Right lobe of liver (tissue), 6 donors: ENCODE measurements at regions not wholly inside any gene's neighbourhood (a gene's known extent, or its start where the extent isn't known, plus 50 kb on each side); places are given as distances from the start of the nearest gene placed in this dataset.
A peak's percentile ranks its signal among the peaks of the same experiment; 100 is the strongest.

Source experiments
- ATAC-seq, 4 donors: fragments of 200-7000 bp; cut with Tn5 transposase; one replicate each; pipeline ENCODE4 v1.9.1; 2020; ENCODE audit warnings: mild to moderate bottlenecking in 4 of 4, moderate library complexity in 4 of 4
- DNase-seq, 3 donors: peaks; one replicate each; pipeline ENCODE4 v3.0.0-alpha.2; 2020
- H3K27ac ChIP-seq, 3 donors: fragments of 200-600 bp; one replicate each; pipeline ENCODE4 v1.8.0; 2022
- H3K27me3 ChIP-seq, 2 donors: fragments of 200-600 bp; one replicate each; pipeline ENCODE4 v1.8.0; 2022
- H3K36me3 ChIP-seq, 4 donors: fragments of 200-600 bp; sonication (generic) in 1 of 4; one replicate each; pipeline versions ENCODE4 v1.5.1 to v1.8.0; 2017 to 2022; ENCODE audit warnings: control low read depth in 1 of 4
- H3K4me1 ChIP-seq, 4 donors: fragments of 200-600 bp; sonication (generic) in 1 of 4; one replicate each; pipeline versions ENCODE4 v1.5.1 to v1.8.0; 2017 to 2022; ENCODE audit warnings: control low read depth in 1 of 4
- H3K4me3 ChIP-seq, 3 donors: fragments of 200-600 bp; one replicate each; pipeline ENCODE4 v1.8.0; 2022
- H3K9me3 ChIP-seq, 4 donors: fragments of 200-600 bp; sonication (generic) in 1 of 4; one replicate each; pipeline versions ENCODE4 v1.5.1 to v1.8.0; 2017 to 2022; ENCODE audit warnings: control low read depth in 1 of 4
- POLR2A ChIP-seq: fragments of 450-650 bp; IDR thresholded peaks from one replicate; pipeline ENCODE4 v1.6.1; 2017; ENCODE audit warnings: antibody characterized with exemption, mild to moderate bottlenecking
- WGBS: methylation state at CpG from one replicate; pipeline ENCODE4 v1.1.6; 2018; ENCODE audit warnings: low coverage, low lambda C conversion rate; ENCODE audit not compliant: insufficient coverage; ENCODE audit errors: missing lambda C conversion rate; 5-methylcytosine and 5-hydroxymethylcytosine counted together
- intact Hi-C, 2 donors: fragments of 100-400 bp; cut with DNase I; formaldehyde crosslinking; loops; one replicate each; pipeline versions ENCODE4 v1.11.2 to v1.14.1; 2022
- TF ChIP-seq, protein P1 (sequence below), 4 donors: fragments of 200-600 bp in 3 of 4; fragments of 450-650 bp in 1 of 4; IDR thresholded peaks; one replicate each; pipeline versions ENCODE4 v1.5.1 to v1.8.0; 2016 to 2022; ENCODE audit warnings: antibody characterized with exemption in 4 of 4, mild to moderate bottlenecking in 2 of 4
- donor health status: DM: no; HTN: yes; CAD: no.
- donor health status: DM: no; HTN: no; CAD: no.
- donor health status: DM: no; HTN: no; CAD: no.
- donor health status: DM: no; HTN: yes; CAD: no.
- donor health status: DM: no; HTN: yes; CAD: no.

DNA sequence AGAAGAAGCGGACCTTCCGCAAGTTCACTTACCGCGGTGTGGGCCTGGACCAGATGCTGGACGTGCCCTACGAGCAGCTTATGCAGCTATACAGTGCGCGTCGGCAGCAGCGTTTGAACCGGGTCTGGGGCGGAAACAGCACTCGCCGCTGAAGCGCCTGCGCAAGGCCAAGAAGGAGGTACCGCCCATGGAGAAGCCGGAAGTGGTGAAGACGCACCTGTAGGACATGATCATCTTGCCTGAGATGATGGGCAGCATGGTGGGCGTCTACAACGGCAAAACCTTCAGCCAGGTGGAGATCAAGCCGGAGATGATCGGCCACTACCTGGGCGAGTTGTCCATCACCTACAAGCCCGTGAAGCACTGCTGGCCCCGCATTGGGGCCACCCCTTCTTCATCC lies 390.4 kb upstream of the MEIS2 start:
- no peak for ATAC-seq

DNA sequence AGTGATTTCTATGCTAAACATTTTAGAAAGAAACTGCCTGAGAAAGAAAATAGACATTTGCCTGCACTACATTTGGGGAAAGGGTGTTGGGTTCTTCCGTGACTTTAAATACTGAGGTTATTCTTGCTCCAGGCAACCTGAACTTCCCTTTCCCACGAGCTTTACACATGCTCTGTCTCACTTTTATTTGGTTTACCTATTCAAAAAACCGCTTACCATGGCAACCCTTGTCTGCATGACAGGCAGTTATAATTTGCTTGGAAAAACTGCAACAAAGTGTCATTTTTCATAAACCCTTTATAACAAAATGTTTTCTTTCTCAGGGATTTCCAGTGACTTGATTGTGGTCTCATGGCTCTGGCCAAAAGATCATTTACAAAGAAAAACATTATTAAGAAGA lies 416.3 kb upstream of the MEIS2 start:
- TF ChIP-seq, protein P1, sequence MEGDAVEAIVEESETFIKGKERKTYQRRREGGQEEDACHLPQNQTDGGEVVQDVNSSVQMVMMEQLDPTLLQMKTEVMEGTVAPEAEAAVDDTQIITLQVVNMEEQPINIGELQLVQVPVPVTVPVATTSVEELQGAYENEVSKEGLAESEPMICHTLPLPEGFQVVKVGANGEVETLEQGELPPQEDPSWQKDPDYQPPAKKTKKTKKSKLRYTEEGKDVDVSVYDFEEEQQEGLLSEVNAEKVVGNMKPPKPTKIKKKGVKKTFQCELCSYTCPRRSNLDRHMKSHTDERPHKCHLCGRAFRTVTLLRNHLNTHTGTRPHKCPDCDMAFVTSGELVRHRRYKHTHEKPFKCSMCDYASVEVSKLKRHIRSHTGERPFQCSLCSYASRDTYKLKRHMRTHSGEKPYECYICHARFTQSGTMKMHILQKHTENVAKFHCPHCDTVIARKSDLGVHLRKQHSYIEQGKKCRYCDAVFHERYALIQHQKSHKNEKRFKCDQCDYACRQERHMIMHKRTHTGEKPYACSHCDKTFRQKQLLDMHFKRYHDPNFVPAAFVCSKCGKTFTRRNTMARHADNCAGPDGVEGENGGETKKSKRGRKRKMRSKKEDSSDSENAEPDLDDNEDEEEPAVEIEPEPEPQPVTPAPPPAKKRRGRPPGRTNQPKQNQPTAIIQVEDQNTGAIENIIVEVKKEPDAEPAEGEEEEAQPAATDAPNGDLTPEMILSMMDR (IDR thresholded peaks at IDR 0.05), result no peak
- no peak for TF ChIP-seq POLR2A
- Histone ChIP-seq H3K27me3 (no peaks in the 10 kb centered on the region), H3K4me1 (no peaks in the 10 kb centered on the region), H3K36me3 (no peaks in the 10 kb centered on the region), H3K27ac (no peak overlapping the region), H3K9me3 (no peaks in the 10 kb centered on the region), H3K4me3 (no peak overlapping the region)
- intact Hi-C loops, result no loop called here
- DNase-seq (no peak), ATAC-seq (no peak)
- WGBS, result 57% methylated on average over 3 of the region's 3 CpGs

More for the DNA sequence above, 390.4 kb upstream of the MEIS2 start:
- Histone ChIP-seq H3K9me3 (no peaks in the 10 kb centered on the region), H3K27ac (no peak overlapping the region), H3K27me3 (no peaks in the 10 kb centered on the region), H3K4me3 (no peak overlapping the region), H3K4me1 (no peaks in the 10 kb centered on the region), H3K36me3 (no peaks in the 10 kb centered on the region)
- peak in 1 of 3 donors; percentile 39 for DNase-seq
- intact Hi-C loops, result no loop called here
- TF ChIP-seq, protein P1 (IDR thresholded peaks at IDR 0.05), result no peak
- no peak for TF ChIP-seq POLR2A
- WGBS, result 66% methylated on average over 6 of the region's 26 CpGs

DNA sequence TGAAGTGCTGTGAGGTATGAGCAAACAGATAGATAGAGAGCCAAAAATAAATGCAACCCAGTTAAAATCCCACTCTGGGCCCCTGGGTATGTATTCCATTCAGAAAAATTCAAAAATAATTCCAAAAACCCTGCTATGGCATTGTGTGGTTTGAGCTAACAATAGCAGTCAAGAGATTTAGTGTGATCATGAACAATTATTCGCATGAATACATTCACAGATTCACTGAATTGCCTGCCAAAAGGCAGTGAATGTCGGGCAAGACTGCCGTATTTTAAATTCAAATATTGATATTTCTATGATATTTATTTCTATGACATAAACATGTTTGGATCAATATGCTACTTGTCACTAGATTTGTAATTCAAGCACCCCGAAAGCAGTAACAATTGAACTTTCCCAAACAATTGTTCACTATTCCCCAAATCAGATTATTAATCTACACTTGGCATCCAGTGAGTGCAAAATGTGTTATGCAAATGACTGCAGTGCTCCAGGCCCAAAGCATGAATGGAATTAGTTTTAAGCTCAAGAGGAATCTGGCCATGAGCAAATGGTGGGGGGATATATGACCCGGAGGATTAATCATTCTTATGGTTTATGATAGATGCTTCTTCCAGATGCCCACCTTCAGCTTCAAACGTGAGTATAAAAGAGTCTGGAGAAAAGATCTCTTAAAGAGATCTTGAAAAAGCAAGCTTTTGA lies 417.0 kb upstream of the MEIS2 start:
- no peaks in the 10 kb centered on the region for H3K4me1 ChIP-seq
- intact Hi-C loops, result no loop called here

DNA sequence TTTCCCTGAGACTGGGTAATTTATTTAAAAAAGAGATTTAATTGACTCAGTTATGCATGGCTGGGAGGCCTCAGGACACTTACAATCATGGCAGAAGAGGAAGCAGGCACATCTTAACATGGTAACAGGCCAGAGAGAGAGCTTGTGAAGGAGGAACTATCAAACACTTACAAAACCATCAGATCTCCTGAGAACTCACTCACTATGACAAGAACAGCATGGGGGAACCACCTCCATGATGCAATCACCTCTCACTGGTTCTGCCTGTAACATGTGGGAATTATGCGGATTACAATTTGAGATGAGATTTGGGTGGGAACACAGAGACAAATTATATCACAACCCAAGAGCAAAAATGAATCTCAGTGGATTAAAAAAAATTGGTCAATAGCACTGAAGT lies 416.0 kb upstream of the TMCO5A start:
- no peak for TF ChIP-seq POLR2A
- TF ChIP-seq, protein P1 (IDR thresholded peaks at IDR 0.05), result no peak
- H3K36me3 ChIP-seq, result no peaks in the 10 kb centered on the region
- DNase-seq (no peak), ATAC-seq (no peak)
- H3K4me3 ChIP-seq, result no peak overlapping the region
- H3K27me3 ChIP-seq, result no peaks in the 10 kb centered on the region
- WGBS, result 100% methylated on average over 1 of the region's 1 CpG
- intact Hi-C loops, result no loop called here
- no peak overlapping the region for H3K27ac ChIP-seq
- no peaks in the 10 kb centered on the region for H3K9me3 ChIP-seq
- no peaks in the 10 kb centered on the region for H3K4me1 ChIP-seq

More for the DNA sequence above, 417.0 kb upstream of the MEIS2 start:
- ATAC-seq (no peak), DNase-seq (no peak)
- no peak overlapping the region for H3K27ac ChIP-seq
- no peaks in the 10 kb centered on the region for H3K9me3 ChIP-seq
- no peaks in the 10 kb centered on the region for H3K36me3 ChIP-seq
- WGBS, result 74% methylated on average over 6 of the region's 6 CpGs
- no peaks in the 10 kb centered on the region for H3K27me3 ChIP-seq
- TF ChIP-seq, protein P1 (IDR thresholded peaks at IDR 0.05), result no peak
- TF ChIP-seq POLR2A, result no peak
- no peak overlapping the region for H3K4me3 ChIP-seq
